ENCODE measurements at regions not wholly inside any gene's neighbourhood (a gene's known extent, or its start where the extent isn't known, plus 50 kb on each side); places are given as distances from the start of the nearest gene placed in this dataset.
"Not testable (repeated sequence)": the region's sequence is repeated elsewhere in the genome, so short reads cannot be mapped to it uniquely, and the experiment has no call there.

DNA sequence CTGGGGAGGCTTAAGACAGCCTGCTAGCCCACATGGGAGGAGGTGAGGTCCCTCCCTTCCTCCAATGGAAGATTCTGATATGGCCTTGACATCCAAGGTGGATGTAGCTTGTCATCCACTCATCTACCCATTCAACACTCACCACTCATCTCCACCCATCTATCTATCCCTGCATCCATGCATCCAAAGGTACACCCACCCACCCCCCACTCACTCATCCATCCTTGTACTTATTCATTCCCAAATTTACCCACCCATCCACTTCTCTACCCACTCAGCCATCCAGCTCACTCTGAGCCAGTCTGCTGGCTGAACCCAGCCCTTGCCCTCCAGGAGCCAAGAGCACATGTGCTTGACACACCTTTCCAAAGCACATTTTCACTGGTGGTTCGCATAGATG, 189.7 kb downstream of the TLE3 start:
- no peak for DNase-seq

DNA sequence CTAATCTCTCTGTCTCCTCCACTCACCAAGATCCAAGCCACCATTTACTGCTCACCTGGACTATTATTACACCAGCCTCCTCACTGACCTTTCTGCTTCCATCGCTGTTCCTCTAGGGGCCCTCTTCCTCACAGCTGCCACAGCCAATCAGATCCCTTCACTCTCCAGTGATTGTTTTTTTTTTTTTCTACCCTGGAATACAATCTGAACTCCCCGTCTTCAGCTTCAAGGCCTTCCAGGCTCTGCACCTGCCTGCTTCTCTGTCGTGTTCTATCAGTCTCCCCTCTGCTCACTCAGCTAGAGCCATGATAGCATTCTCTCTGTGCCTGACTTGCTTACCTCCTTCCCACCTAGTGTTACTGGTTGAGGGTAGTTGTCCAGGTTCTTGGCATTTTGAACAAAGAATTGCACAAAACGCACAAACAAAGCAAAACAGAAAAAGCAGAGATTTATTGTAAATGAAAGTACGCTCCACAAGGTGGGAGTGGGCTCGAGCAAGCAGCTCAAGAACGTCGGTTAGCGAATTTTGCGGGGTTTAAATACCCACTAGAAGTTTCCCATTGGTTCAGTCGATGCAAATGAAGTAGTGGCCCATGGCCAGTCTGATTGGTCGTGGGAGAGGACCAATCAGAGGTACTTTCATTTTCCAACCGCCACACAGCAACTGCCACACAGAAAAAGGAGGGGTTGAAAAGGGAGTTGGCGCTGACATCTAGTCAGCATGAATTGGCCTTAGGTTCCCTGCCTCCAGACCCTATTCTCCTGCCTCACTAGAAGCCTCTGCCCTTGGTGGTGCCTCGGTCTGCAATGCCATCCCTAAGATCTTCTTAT, 188.9 kb downstream of the TLE3 start:
- no peak for DNase-seq

DNA sequence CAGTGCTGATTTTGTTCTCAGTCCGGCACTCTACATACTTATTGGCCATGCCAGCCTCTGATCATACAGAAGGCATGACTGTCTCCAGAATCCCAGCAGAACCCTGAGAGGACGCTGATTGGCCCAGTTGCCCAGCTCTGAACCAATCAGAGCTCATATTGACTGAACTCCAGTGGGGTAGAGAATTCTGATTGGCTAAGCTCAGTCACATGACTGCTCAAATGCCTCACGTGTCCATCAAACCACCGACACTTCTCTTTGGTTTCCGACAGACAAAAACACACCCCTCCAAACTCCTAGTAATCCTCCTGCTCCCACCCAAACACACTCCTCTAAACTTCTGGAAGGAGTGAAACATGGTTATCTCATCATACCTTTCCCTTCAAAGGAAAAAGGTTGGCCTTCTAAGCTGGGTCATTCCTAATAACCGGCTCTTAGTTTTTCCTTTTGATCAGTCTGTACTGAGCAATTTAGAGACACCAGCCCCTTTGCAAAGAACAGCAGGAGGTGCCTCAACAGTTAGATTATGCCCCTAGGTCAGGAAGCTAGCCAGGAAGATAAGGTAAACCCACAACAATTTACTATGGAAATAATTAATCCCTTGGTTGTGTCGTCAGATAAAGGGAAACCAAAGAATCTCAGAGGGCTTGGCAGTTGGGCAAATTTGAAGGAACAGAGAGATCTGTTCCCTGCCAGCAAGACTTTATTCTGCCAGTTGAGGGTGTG, 187.8 kb downstream of the TLE3 start:
- no peak for DNase-seq

- no peak for DNase-seq
Observed at GRCh38 chr15:69910514-69910913, 187.2 kb downstream of the TLE3 start.

- no peak for DNase-seq
Observed at GRCh38 chr15:69912116-69912515, 185.6 kb downstream of the TLE3 start.

DNA sequence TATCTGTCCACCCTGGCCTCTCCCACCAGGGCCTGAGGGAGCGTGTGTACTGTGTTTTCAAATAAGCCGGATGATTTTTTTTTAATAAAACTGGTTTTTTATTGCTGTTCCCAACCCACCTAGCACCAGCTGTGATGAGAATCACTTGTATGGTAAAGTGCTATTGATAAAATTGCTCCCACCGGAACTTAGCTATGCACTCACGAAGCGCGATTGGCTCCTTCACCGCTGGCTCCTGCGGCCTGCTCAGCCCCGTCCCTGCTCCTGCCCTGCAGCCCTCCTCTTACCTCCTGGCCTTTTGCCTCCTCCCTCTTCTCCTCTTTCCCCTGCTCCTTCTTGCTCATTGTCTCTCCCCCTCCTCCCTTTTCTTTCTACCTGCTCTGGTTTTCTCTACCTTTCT, 183.7 kb downstream of the TLE3 start:
- DNase-seq = no peak

DNA sequence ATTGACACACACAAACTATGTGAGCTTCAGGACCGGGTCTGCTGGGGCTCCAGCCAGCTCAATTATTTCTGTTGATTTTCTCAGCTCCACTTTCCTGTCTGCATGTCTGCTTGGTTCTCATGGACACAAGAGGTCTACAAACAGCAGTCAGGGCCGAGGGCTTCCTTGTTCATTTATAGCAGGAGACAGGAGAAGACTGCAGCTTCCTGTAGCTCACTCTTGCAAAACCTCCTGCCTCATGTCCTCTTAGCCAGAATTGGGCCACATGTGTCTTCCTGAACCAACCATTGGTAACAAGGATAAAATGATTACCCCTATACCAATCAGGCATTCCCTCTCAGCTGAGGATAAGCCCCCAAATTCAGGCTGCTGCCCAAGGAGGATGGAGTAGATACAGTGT, 182.8 kb downstream of the TLE3 start:
- DNase-seq = peak; percentile 25

DNA sequence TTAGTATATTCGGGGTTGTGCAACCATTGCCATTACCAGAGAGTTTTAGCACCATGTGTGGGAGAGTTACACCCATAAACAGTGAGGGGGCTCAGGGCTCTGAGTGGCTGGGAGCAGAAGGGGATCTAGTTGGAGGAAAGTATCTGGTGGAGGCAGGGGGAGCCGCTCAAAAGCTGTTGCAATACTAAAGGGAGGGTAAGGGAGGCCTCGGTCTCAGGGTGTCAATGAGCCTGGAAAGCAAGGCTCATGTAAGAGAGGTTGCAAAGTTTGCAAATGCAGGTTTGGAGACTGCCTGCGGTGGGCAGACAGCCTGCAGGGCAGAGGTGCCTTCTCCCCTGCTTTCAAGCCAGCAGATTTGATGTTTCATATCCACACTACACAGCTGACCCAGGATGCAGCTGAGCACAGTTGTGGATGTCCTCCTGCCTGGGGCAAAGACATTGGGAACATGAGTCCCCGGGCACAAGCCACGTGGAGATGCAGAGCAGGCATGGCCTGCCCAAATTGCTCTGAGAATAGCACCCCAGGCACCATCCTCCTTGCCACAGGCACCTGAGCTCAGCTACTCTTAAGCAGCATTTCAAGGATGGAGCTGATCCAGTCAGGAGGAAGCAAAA, 181.4 kb downstream of the TLE3 start:
- peak; percentile 63 for DNase-seq

DNA sequence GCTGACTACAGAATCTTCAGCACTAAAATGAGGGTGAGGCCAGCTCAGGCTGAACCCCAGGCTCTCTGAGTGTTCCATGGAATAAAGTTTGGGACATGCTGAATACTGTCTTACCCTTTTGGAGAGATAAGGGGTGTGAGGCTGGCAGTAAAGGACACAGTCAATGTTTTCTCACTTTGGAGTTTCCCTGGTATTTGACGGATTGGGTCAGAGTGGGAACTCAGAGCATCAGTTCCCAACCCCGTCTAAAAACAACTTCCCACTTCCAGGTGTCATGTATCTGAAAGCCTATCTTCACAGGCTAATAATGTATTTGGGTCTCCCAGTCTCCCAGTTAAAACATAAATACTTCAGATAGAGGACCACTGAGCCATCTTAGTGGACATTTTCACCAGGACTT, 180.7 kb downstream of the TLE3 start:
- no peak for DNase-seq

DNA sequence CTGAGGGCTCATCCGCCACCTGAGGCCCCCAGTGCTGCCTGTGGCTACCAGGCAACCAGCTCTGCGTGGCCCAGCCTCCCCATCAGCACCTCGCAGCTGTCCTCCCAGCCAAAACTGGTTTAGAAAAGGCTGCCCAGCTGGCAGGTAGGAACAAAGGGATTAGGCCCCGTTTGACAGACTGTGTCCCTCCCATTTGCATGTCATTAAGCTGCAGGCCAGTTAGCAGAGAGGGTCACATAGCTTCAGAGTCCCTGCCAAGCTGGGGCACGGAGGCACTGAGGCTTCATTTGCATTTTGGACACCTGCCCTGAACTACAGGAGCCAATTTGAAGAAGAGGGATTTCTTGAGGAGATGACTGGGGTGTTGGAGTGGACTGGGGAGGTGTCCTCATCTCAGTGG, 177.9 kb downstream of the TLE3 start:
- no peak for DNase-seq

DNA sequence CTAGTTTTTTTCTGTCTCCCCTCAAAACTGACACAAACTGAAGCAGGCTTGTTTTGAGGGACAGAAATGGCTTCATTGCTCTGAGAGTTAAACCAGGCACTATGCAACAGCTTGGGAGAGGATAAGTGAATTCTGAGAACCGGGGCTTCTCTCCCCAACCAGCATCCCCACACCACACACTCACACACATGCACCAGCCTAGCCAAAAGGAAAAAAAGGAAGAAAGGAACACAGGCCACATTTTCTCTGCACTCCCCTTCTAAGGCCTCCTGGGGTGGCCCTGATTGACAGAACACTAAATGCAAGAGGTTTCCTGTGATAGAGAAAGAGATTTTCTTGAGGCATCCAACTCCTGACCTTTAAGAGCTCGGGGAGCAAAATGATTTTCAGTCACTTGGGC, 177.5 kb downstream of the TLE3 start:
- DNase-seq = no peak

DNA sequence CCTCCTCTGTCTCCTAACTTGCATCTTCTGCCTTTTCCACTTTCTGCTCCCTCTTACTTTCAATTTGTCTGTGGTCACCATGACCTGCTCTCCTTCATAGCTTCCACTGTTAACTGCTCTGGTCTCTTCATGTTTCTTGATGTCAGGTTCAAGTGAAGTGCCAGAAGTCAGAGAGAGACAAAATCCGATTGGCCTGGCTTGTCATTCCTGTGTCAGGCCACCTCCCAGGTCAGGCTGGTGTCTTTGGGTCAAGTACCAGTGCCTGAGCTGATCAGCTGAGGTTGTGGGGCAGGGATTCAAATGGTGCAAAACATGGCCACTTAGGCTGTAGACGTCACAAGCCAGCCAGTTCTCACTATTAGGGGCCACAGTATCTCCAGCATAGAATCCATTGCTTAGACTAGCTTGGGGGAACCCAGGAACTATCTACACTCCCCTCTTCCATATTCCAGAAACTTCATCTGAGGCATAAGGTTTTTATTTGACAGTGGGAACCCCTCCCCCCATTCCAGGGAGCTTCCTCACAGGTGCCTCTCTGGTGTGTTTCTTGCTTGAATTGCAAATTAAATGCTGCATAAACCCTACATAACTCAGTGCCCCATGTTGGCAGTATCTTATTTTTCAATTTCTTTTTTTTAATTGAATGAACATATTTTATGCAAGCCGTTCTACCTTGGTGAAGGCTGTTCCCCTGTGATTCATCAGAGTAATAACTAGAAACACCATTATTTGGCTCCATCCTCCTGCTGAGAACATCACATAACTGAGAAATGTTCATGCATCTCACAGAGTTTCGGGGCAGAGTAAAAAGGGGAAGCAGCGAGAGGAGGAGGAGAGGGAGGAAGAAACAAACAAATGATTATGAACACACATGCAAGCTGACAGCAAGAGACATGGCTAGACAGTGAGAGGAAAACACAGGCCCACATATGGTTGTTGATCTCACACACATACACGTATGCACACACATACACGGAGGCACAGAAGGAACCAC, 175.8 kb downstream of the TLE3 start:
- no peak for DNase-seq

GRCh38 chr15:69924531-69924930, 173.2 kb downstream of the TLE3 start:
- DNase-seq = no peak

DNA sequence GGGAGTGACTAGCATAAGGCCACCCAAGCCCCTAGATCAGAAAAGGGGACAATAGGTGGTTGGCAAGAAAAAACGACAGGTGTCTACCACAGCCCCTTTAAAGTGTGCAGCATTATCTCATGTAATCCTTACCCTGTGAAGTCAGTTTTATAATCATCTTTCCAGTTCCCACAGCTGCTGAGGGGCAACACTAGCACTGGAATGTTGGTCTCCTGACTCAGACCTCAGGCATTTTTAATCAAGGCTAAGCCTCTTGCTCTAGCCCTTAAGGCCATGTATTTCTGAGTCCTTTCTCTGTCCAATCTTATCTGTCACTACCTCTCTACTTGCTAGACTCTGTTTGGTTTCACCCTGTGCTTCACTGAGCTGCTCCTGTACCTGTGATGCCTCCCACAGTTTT, 171.7 kb downstream of the TLE3 start:
- no peak for DNase-seq

- DNase-seq = no peak
Observed at GRCh38 chr15:69926721-69927120, 171.0 kb downstream of the TLE3 start.

GRCh38 chr15:69928890-69929289, 168.8 kb downstream of the TLE3 start:
- not testable (repeated sequence) for DNase-seq

- DNase-seq = no peak
Observed at GRCh38 chr15:69929905-69930630, 167.6 kb downstream of the TLE3 start.

DNA sequence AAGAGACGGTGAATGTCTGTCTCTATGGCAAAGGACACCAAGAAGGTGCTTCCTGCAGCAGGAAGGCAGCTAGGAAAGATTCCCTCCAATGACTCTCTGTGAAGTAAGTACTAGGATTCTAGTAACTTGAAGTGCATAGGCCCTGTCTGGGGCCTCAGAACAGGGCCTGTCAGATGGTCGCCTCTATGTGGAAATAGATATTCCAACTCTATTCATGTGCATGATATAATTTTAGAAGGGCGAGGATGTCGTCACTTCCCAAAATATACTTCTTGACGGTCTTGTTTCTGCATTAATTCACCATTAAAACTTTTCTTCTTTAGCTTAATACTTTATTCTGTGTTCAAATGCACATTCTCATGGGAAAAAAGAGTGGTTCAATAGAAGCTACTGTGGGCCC, 167.0 kb downstream of the TLE3 start:
- DNase-seq = no peak

- no peak for DNase-seq
Observed at GRCh38 chr15:69931156-69931555, 166.6 kb downstream of the TLE3 start.

DNA sequence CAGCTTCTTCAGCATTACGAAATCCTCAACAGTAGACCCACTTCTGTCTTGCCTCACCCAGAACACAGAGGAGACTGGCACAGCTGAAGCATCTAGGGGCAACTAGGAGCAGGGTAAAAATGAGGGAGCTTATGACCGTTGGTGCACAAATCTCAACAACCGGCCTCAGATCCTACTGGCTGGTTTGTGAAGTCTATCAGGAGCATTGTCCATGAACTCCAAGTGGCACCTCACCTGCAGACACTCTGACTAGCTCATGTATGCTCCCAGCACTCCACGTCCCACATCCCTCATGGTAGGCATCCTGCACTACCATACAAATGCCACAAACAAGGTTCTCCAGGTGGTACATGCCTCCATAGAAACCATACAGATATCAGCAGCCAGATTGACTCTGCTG, 163.1 kb downstream of the TLE3 start:
- DNase-seq = no peak

GRCh38 chr15:69939513-69940440, 157.9 kb downstream of the TLE3 start:
- no peak for DNase-seq
